ENCODE measurements at regions not wholly inside any gene's neighbourhood (a gene's known extent, or its start where the extent isn't known, plus 50 kb on each side); places are given as distances from the start of the nearest gene placed in this dataset.

GRCh38 chr20:63097336-63097831 lies 90.6 kb upstream of the BHLHE23 start:
- ATAC-seq = no peak
- intact Hi-C loops (cut with DNase I) = no loop called here
- Histone ChIP-seq H3K27me3 (peaks cover 0 to 86% (median 77%) of the 10 kb centered on the region in 7 donors), H3K27ac (no peak overlapping the region), H3K36me3 (no peaks in the 10 kb centered on the region), H3K9me3 (no peaks in the 10 kb centered on the region), H3K4me1 (peaks cover 0 to 8% (median 4%) of the 10 kb centered on the region in 9 donors), H3K4me3 (no peak overlapping the region)
- peak in 1 of 2 donors; percentile 4 for DNase-seq
- TF ChIP-seq CTCF (IDR thresholded peaks at IDR 0.05) = no peak
- WGBS, 2 donors = 66 to 70% methylated on average over 21 of the region's 21 CpGs

- H3K27ac ChIP-seq = no peak overlapping the region
- peaks cover 0 to 89% (median 80%) of the 10 kb centered on the region in 7 donors for H3K27me3 ChIP-seq
- H3K4me1 ChIP-seq = peaks cover 0 to 2% (median under 1%) of the 10 kb centered on the region in 9 donors
- intact Hi-C loops (cut with DNase I) = no loop called here
- H3K4me3 ChIP-seq = no peak overlapping the region
- WGBS, 2 donors = 63 to 67% methylated on average over 13 of the region's 13 CpGs
- ATAC-seq (no peak), DNase-seq (peak in 1 of 2 donors; percentile 2)
- TF ChIP-seq CTCF (IDR thresholded peaks at IDR 0.05) = no peak
- H3K36me3 ChIP-seq = no peaks in the 10 kb centered on the region
- no peaks in the 10 kb centered on the region for H3K9me3 ChIP-seq
These were observed 90.0 kb upstream of the BHLHE23 start for GRCh38 chr20:63096681-63097335.

GRCh38 chr20:63095718-63096654 lies 89.2 kb upstream of the BHLHE23 start:
- peaks cover 0 to 94% (median 80%) of the 10 kb centered on the region in 7 donors for H3K27me3 ChIP-seq

More at GRCh38 chr20:63095718-63096654, 89.2 kb upstream of the BHLHE23 start:
- TF ChIP-seq CTCF (IDR thresholded peaks at IDR 0.05) = no peak
- Histone ChIP-seq H3K36me3 (no peaks in the 10 kb centered on the region), H3K4me1 (no peaks in the 10 kb centered on the region), H3K4me3 (no peak overlapping the region), H3K27ac (no peak overlapping the region), H3K9me3 (no peaks in the 10 kb centered on the region)
- DNase-seq (peak in 1 of 2 donors; percentile 3), ATAC-seq (no peak)
- intact Hi-C loops (cut with DNase I) = no loop called here
- WGBS, 2 donors = 71 to 74% methylated on average over 21 of the region's 21 CpGs

All from heart right ventricle (tissue), 16 donors.